C4-2B (cell line): ENCODE measurements at regions not wholly inside any gene's neighbourhood (a gene's known extent, or its start where the extent isn't known, plus 50 kb on each side); places are given as distances from the start of the nearest gene placed in this dataset.
"Not testable (repeated sequence)": the region's sequence is repeated elsewhere in the genome, so short reads cannot be mapped to it uniquely, and the experiment has no call there.

Experiments
- H3K27ac ChIP-seq: fragments of 450-650 bp; 2 replicates; pipeline ENCODE4 v1.5.1; 2017
- ZFX ChIP-seq: fragments of 450-650 bp; IDR thresholded peaks from 2 replicates; pipeline ENCODE4 v1.6.1; 2017
- TF ChIP-seq, protein P1 (sequence below): fragments of 450-650 bp; conservative IDR thresholded peaks from 2 replicates; pipeline ENCODE4 v1.5.1; 2017; ENCODE audit warnings: mild to moderate bottlenecking

GRCh38 chr13:31598990-31599389 lies 140.3 kb upstream of the RXFP2 start:
- no peak overlapping the region for H3K27ac ChIP-seq
- TF ChIP-seq, protein P1, sequence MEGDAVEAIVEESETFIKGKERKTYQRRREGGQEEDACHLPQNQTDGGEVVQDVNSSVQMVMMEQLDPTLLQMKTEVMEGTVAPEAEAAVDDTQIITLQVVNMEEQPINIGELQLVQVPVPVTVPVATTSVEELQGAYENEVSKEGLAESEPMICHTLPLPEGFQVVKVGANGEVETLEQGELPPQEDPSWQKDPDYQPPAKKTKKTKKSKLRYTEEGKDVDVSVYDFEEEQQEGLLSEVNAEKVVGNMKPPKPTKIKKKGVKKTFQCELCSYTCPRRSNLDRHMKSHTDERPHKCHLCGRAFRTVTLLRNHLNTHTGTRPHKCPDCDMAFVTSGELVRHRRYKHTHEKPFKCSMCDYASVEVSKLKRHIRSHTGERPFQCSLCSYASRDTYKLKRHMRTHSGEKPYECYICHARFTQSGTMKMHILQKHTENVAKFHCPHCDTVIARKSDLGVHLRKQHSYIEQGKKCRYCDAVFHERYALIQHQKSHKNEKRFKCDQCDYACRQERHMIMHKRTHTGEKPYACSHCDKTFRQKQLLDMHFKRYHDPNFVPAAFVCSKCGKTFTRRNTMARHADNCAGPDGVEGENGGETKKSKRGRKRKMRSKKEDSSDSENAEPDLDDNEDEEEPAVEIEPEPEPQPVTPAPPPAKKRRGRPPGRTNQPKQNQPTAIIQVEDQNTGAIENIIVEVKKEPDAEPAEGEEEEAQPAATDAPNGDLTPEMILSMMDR, result no peak
- TF ChIP-seq ZFX, result no peak

- TF ChIP-seq ZFX, result no peak
- TF ChIP-seq, protein P1, result no peak
- no peak overlapping the region for H3K27ac ChIP-seq
These were observed 134.1 kb upstream of the RXFP2 start for GRCh38 chr13:31605076-31605860.

- not testable (repeated sequence) for H3K27ac ChIP-seq
These were observed 131.8 kb upstream of the RXFP2 start for GRCh38 chr13:31607531-31607930.

GRCh38 chr13:31608780-31609179 lies 130.5 kb upstream of the RXFP2 start:
- H3K27ac ChIP-seq, result not testable (repeated sequence)

GRCh38 chr13:31610270-31610998 lies 128.9 kb upstream of the RXFP2 start:
- no peak overlapping the region for H3K27ac ChIP-seq
- TF ChIP-seq ZFX, result no peak
- TF ChIP-seq, protein P1, result 0 out of 2 replicates have a peak, but pooled peaks have one; percentile 0

GRCh38 chr13:31611214-31611613 lies 128.1 kb upstream of the RXFP2 start:
- no peak overlapping the region for H3K27ac ChIP-seq
- TF ChIP-seq, protein P1, result no peak
- no peak for TF ChIP-seq ZFX

DNA sequence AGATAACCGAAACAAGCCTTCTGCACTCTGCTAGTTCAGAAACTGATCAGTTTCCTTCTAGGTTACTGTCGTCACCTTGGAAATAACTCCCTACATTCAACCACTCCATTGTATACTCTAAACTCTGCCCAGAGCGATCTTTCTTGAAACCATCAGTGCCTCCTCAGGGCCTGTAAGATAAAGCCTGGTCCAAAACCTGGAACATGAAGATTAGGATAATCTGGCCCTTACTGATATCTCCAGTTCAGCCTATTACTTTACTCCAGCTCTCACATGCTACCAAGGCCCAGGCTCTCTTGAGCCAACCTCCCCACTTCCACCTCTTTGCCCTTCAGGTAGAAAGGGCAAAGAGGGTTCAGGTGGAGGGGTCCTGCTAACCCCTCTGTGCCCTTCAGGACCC lies 125.3 kb upstream of the RXFP2 start:
- H3K27ac ChIP-seq, result no peak overlapping the region
- TF ChIP-seq, protein P1, result no peak
- TF ChIP-seq ZFX, result no peak

DNA sequence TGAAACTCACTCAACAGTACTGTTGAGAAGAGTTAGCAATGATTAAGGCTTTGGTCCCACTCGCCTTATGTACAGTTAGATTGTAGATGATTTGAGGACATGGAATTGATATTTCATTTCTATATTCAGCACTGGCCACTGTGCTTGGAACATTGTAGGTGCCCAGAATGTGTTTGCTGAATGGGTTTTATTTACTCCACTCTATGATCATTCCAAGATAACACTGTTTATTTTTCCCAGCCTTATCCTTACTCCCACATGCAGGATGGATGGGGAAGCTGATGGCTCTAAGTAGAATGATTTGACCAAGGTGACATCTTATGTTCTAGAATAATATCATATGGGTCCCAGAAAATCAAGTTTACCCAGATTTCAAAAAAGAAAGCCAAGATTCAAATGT lies 124.6 kb upstream of the RXFP2 start:
- TF ChIP-seq, protein P1, result no peak
- no peak for TF ChIP-seq ZFX
- no peak overlapping the region for H3K27ac ChIP-seq
